Astrocyte (in vitro differentiated cells and primary cell): ENCODE measurements at regions not wholly inside any gene's neighbourhood (a gene's known extent, or its start where the extent isn't known, plus 50 kb on each side); places are given as distances from the start of the nearest gene placed in this dataset.

ENCODE experiments used
- CTCF ChIP-seq: IDR thresholded peaks from 2 replicates; pipeline ENCODE4 v1.5.1; 2011; ENCODE audit warnings: low read depth, mild to moderate bottlenecking, inconsistent platforms, low read length, moderate library complexity; ENCODE audit not compliant: insufficient read depth
- EZH2 ChIP-seq: IDR thresholded peaks from 2 replicates; pipeline ENCODE4 v1.6.1; 2012; ENCODE audit warnings: mild to moderate bottlenecking, low read length, inconsistent platforms; ENCODE audit not compliant: insufficient read depth

- no peak for TF ChIP-seq EZH2
- TF ChIP-seq CTCF: no peak
Observed at GRCh38 chrX:113059714-113060113, 219.1 kb upstream of the AMOT start.
